RWPE1 (cell line): ENCODE measurements at regions not wholly inside any gene's neighbourhood (a gene's known extent, or its start where the extent isn't known, plus 50 kb on each side); places are given as distances from the start of the nearest gene placed in this dataset.

Experiments used
- CTCF ChIA-PET: fragments of 350-600 bp; sonication (Branson Sonifier 250); formaldehyde crosslinking; extraction: SDS; loops from one replicate; lab custom pipeline; 2021; lab: Yijun Ruan, JAX
- POLR2A ChIA-PET: fragments of 400-600 bp; formaldehyde crosslinking; extraction: SDS; loops from one replicate; lab custom pipeline; 2020; ENCODE audit warnings: antibody characterized with exemption; ENCODE audit not compliant: low non-redundant PET; lab: Yijun Ruan, JAX
- DNase-seq: peaks from one replicate; pipeline ENCODE4 v3.0.0; 2012; ENCODE audit warnings: low spot score
- H3K27ac ChIP-seq: fragments of 450-650 bp; 2 replicates; pipeline ENCODE4 v1.5.1; 2017
- TF ChIP-seq, protein P1 (sequence below): fragments of 450-650 bp; conservative IDR thresholded peaks from 2 replicates; pipeline ENCODE4 v1.5.1; 2017; ENCODE audit warnings: low read depth, mild to moderate bottlenecking

DNA sequence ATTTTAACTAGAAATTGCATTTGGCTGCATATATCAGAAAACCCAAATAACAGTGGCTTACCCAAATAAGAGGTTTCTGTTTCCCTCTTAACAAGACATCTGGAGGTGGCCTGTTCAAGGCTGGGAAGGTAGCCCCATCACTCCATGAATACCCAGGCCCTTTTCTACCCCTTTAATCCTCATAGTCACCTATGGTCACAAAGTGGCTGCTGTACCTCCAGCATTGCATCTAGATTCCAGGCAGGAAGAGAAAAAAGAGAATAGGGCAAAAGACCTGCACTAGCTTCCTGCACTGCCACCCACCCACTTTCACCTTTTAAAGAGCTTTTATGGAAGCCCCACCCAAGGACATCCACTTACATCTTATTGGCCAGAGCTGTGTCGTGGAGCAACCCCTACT is 124.0 kb upstream of the NCOR2 start:
- DNase-seq, result no peak
- POLR2A ChIA-PET, result no interaction called here
- TF ChIP-seq, protein P1, sequence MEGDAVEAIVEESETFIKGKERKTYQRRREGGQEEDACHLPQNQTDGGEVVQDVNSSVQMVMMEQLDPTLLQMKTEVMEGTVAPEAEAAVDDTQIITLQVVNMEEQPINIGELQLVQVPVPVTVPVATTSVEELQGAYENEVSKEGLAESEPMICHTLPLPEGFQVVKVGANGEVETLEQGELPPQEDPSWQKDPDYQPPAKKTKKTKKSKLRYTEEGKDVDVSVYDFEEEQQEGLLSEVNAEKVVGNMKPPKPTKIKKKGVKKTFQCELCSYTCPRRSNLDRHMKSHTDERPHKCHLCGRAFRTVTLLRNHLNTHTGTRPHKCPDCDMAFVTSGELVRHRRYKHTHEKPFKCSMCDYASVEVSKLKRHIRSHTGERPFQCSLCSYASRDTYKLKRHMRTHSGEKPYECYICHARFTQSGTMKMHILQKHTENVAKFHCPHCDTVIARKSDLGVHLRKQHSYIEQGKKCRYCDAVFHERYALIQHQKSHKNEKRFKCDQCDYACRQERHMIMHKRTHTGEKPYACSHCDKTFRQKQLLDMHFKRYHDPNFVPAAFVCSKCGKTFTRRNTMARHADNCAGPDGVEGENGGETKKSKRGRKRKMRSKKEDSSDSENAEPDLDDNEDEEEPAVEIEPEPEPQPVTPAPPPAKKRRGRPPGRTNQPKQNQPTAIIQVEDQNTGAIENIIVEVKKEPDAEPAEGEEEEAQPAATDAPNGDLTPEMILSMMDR, result no peak
- CTCF ChIA-PET, result no interaction called here
- H3K27ac ChIP-seq, result no peak overlapping the region

DNA sequence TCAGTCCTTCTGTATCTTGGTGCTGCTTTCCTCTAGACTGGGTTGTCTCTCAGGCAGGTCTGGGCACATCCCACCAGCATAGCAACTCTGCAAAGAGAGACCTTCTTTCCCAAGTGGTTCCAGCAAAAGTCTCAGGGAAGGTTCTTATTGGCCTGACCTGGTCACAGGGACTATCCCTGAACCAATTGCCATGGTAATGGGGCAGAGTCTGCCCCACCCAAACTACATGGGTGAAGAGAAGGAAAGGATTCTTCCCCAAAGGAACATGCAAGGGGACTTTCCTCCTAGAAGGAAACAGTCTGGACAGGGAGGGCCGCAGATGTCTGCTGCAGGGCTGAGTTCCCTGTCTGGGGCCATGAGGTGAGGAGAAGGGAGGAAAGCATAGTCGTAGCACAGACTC is 122.2 kb upstream of the NCOR2 start:
- POLR2A ChIA-PET, result no interaction called here
- peak overlapping the region; percentile 36 for H3K27ac ChIP-seq
- TF ChIP-seq, protein P1, result no peak
- peak; percentile 43 for DNase-seq
- CTCF ChIA-PET, result no interaction called here

DNA sequence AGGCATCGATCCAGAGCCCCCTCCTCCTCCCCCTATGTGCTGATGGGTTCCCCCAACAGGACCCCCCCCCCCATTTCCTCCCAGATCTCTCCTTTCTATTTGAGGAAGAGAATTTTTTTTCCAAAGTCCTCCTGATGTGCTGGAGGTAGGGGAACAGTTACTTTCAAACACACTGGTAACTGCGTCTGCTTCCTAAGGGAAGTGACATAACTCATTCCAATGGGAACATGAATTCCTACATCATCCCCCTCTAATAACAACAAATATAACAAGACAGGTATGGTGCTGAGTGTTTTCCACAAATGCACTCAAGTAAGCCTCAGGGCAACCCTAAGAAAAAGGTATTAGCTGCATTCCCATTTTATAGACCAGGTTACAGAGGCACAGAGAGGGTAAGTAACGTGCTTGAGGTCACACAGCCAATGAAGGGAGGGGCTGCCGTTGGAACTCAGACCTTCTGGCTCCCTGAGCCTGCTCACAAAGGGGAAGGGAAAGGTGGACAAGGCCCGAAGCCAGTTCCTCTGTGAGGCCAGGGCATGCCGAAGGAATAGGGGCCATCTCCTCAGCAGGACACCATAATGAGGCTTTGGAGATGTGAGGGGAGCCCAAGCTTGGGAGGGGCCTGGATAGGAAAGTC is 121.1 kb upstream of the NCOR2 start:
- ChIA-PET POLR2A (no interaction called here), CTCF (interaction anchor here (0.7 kb wide), 1 partner anchor 302 kb away, joined by 5 read pairs; no protein-coding TSS in a partner anchor)

DNA sequence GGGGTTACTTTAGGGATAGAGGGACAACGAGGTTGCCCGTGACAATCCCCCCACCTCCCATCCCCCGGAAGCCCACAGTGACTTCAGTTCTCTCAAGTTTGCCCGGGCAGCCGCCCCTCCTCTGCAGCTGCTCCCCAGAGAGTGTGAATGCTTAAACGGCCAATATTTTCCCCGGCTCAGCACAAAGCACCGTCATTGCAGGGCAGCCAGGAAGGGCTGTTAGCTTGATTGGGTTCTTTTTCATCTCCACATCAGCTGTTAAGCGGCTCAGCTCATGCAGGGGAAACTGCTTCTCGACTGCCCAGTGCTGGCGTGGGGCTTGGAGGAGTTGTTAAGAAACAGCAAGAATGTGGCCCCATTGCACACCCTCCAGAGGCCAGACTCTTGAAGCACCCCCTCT is 120.5 kb upstream of the NCOR2 start:
- H3K27ac ChIP-seq, result peak overlapping the region; percentile 52
- no peak for DNase-seq
- ChIA-PET POLR2A (no interaction called here), CTCF (interaction anchor here (0.7 kb wide), 2 partner anchors 32 to 302 kb away, joined by 3 to 5 read pairs; no protein-coding TSS in a partner anchor)
- TF ChIP-seq, protein P1, result no peak

More for the DNA sequence above, 121.1 kb upstream of the NCOR2 start:
- no peak for DNase-seq
- TF ChIP-seq, protein P1, result no peak
- peak overlapping the region; percentile 52 for H3K27ac ChIP-seq

DNA sequence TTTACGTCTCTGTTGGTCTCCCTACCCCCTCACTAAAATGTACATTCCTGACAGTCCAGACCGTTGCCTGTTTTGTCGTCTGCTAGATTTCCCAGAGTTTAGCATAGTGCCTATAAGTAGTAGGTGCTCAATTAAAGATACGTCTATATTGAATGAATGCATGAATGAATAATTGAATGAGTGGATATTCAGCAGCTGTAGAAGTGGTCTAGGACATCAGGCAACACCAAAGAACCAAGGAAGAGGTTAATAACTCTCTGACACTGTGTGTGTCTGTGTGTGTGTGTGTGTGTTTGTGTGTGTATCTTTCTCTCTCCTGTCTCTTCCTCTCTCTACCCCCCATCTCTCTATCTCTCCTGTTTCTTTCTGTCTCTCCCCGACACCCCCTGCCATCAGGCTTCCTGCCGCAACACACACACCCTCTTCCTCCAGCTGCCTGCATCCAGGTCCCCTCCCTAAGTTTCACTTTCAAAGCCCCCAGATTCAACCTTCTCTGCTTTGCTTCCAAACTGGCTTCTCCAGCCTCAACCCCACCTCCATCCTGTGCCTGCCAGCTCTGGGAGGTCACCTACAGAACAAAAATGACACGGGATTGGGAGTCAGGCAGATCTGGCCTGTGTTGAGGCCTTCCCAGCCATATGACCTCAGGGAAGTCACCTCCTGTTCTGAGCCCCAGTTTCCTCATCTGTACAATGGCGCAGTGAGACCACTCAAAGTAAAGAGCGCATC is 119.9 kb upstream of the NCOR2 start:
- peak overlapping the region; percentile 96 for H3K27ac ChIP-seq
- DNase-seq, result no peak
- TF ChIP-seq, protein P1, result no peak
- POLR2A ChIA-PET, result no interaction called here
- CTCF ChIA-PET, result interaction anchor here (0.7 kb wide), 2 partner anchors 33 to 301 kb away, joined by 3 to 5 read pairs; no protein-coding TSS in a partner anchor

- TF ChIP-seq, protein P1, result no peak
- ChIA-PET CTCF (interaction anchor here (0.6 kb wide), 1 partner anchor 23 kb away, joined by 4 read pairs; no protein-coding TSS in a partner anchor), POLR2A (no interaction called here)
- peak overlapping the region; percentile 96 for H3K27ac ChIP-seq
- peak; percentile 30 for DNase-seq
Observed at GRCh38 chr12:124686370-124687173, 119.2 kb upstream of the NCOR2 start.
